SK-N-MC (cell line): ENCODE measurements at regions not wholly inside any gene's neighbourhood (a gene's known extent, or its start where the extent isn't known, plus 50 kb on each side); places are given as distances from the start of the nearest gene placed in this dataset.

ENCODE experiments used
- DNase-seq: peaks from one replicate; pipeline ENCODE4 v3.0.0-alpha.2; 2011; ENCODE audit warnings: low read depth, low spot score
- H3K27ac ChIP-seq: fragments of 200-600 bp; sonication (generic); 2 replicates; pipeline ENCODE4 v1.5.1; 2016; ENCODE audit warnings: mixed run types
- H3K36me3 ChIP-seq: fragments of 200-600 bp; sonication (generic); 2 replicates; pipeline ENCODE4 v1.6.1; 2017; ENCODE audit warnings: antibody characterized with exemption, low read length, mixed read lengths; ENCODE audit not compliant: insufficient read depth
- H3K4me3 ChIP-seq: fragments of 200-600 bp; sonication (generic); 2 replicates; pipeline ENCODE4 v1.5.1; 2016
- H3K9ac ChIP-seq: fragments of 200-600 bp; sonication (generic); 2 replicates; pipeline ENCODE4 v1.8.0; 2017; ENCODE audit warnings: mixed run types, mixed read lengths; ENCODE audit not compliant: insufficient read length
- H3K9me3 ChIP-seq: fragments of 200-600 bp; sonication (generic); 2 replicates; pipeline ENCODE4 v1.6.1; 2017; ENCODE audit warnings: low read depth, mild to moderate bottlenecking, antibody characterized with exemption, low read length, moderate library complexity, mixed read lengths
- EZH2 ChIP-seq: fragments of 200-600 bp; sonication (generic); IDR thresholded peaks from one replicate; pipeline ENCODE4 v1.6.1; 2017; ENCODE audit warnings: antibody characterized with exemption
- FOXP2 ChIP-seq: optimal IDR thresholded peaks from 2 replicates; pipeline ENCODE3; 2011; ENCODE audit warnings: mild to moderate bottlenecking, moderate library complexity; ENCODE audit not compliant: insufficient read depth; ENCODE audit errors: extremely low read length, control extremely low read depth
- POLR2AphosphoS5 ChIP-seq: IDR thresholded peaks from 2 replicates; pipeline ENCODE4 v1.6.1; 2012; ENCODE audit warnings: mild to moderate bottlenecking, low read depth, low read length, borderline replicate concordance

DNA sequence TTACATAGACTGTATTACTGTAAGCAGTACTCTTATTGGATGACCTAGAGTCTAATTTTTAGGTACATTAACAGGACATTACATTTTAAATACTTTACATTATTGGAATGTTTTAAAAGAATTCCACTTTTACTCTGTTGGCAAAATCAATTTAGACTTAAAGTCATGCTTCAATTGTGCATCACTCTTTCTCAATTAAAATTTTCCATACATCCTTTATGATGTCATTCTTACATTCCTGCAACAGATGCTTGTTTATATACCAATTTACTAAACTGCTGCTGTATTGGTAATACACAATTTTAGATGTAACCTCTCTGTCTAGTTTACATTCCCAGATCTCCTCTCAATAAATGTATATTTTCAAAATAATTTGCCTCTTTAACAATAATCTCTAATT lies 440.1 kb downstream of the ZEB2 start:
- Histone ChIP-seq H3K9me3 (no peaks in the 10 kb centered on the region), H3K9ac (no peak overlapping the region), H3K4me3 (no peak overlapping the region), H3K36me3 (no peaks in the 10 kb centered on the region), H3K27ac (peak overlapping the region; percentile 75)
- DNase-seq, result no peak
- TF ChIP-seq EZH2 (no peak), FOXP2 (no peak), POLR2AphosphoS5 (no peak)

DNA sequence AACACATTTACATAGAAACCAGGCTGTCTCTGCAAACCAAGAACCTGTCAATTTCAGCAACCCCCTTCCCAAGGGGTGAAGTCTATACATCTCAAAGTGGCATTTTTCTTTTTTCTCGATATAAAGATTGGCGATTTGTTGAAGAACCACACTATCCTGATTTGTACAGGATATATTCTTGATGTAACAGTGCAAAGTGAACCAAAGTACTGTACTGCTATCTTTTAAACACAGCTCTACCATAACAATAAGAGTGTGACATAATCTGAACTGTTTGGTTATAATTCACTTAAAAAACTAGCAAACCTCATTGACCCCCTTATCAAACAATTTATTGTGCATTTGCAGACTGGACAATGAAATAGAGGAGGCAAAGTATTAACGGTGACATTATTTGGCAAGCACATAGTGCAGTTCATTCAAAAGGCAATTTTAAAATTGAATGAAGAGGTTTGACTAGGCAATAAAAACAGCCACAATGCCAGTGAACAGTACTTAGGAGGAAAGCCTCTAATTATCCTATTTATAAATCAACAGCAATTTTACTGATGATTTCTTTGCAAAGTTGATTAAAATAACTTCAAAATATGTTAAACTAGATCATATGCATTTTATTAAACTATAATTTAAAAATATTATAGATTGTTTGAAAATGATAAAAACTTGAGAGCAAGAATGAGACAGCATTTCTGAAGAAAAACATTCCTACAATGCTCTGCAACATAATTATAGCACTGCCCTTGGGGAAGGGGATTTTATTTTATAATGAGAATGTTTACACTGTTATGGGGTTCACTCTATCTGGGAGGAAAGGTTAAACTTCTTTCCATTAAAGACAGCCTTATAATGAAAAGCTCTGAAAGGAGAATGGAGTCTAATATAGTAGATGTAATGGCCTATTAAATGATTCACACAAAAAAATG lies 440.9 kb downstream of the ZEB2 start:
- peak overlapping the region; percentile 48 for H3K4me3 ChIP-seq
- no peaks in the 10 kb centered on the region for H3K36me3 ChIP-seq
- H3K9me3 ChIP-seq, result no peaks in the 10 kb centered on the region
- no peak overlapping the region for H3K9ac ChIP-seq
- H3K27ac ChIP-seq, result peak overlapping the region; percentile 75
- no peak for DNase-seq
- TF ChIP-seq FOXP2 (no peak), EZH2 (no peak), POLR2AphosphoS5 (no peak)

- no peak for DNase-seq
- H3K9ac ChIP-seq, result peak overlapping the region; percentile 33
- H3K9me3 ChIP-seq, result no peaks in the 10 kb centered on the region
- peak overlapping the region; percentile 75 for H3K27ac ChIP-seq
- TF ChIP-seq POLR2AphosphoS5, result no peak
- TF ChIP-seq FOXP2, result no peak
- no peak for TF ChIP-seq EZH2
- H3K36me3 ChIP-seq, result no peaks in the 10 kb centered on the region
- peak overlapping the region; percentile 26; the same call in 1 of the 2 replicates for H3K4me3 ChIP-seq
These were observed 441.8 kb downstream of the ZEB2 start for GRCh38 chr2:144078106-144078505.

- Histone ChIP-seq H3K9me3 (no peaks in the 10 kb centered on the region), H3K9ac (no peak overlapping the region), H3K27ac (no peak overlapping the region), H3K36me3 (no peaks in the 10 kb centered on the region), H3K4me3 (no peak overlapping the region)
- no peak for DNase-seq
- no peak for TF ChIP-seq EZH2
- no peak for TF ChIP-seq FOXP2
- TF ChIP-seq POLR2AphosphoS5, result no peak
These were observed 445.5 kb downstream of the ZEB2 start for GRCh38 chr2:144074450-144074849.

GRCh38 chr2:144071461-144071860 lies 448.5 kb downstream of the ZEB2 start:
- no peak for TF ChIP-seq POLR2AphosphoS5
- no peak for TF ChIP-seq EZH2
- TF ChIP-seq FOXP2, result no peak
- no peak for DNase-seq
- no peak overlapping the region for H3K27ac ChIP-seq
- no peak overlapping the region for H3K4me3 ChIP-seq
- H3K36me3 ChIP-seq, result no peaks in the 10 kb centered on the region
- H3K9me3 ChIP-seq, result no peaks in the 10 kb centered on the region
- H3K9ac ChIP-seq, result no peak overlapping the region

GRCh38 chr2:144067506-144067905 lies 452.4 kb downstream of the ZEB2 start:
- DNase-seq, result no peak

GRCh38 chr2:144063602-144064001 lies 456.3 kb downstream of the ZEB2 start:
- no peak overlapping the region for H3K4me3 ChIP-seq
- no peak overlapping the region for H3K27ac ChIP-seq
- H3K9me3 ChIP-seq, result no peaks in the 10 kb centered on the region
- H3K36me3 ChIP-seq, result no peaks in the 10 kb centered on the region
- no peak overlapping the region for H3K9ac ChIP-seq
- TF ChIP-seq EZH2, result no peak
- TF ChIP-seq POLR2AphosphoS5, result no peak
- TF ChIP-seq FOXP2, result no peak
- DNase-seq, result no peak

More at GRCh38 chr2:144067506-144067905, 452.4 kb downstream of the ZEB2 start:
- Histone ChIP-seq H3K9ac (no peak overlapping the region), H3K9me3 (no peaks in the 10 kb centered on the region), H3K27ac (no peak overlapping the region), H3K4me3 (no peak overlapping the region), H3K36me3 (no peaks in the 10 kb centered on the region)
- no peak for TF ChIP-seq EZH2
- no peak for TF ChIP-seq POLR2AphosphoS5
- no peak for TF ChIP-seq FOXP2

- H3K4me3 ChIP-seq, result no peak overlapping the region
- H3K9ac ChIP-seq, result no peak overlapping the region
- H3K27ac ChIP-seq, result no peak overlapping the region
- TF ChIP-seq FOXP2 (no peak), POLR2AphosphoS5 (no peak), EZH2 (no peak)
- no peak for DNase-seq
- no peaks in the 10 kb centered on the region for H3K9me3 ChIP-seq
- no peaks in the 10 kb centered on the region for H3K36me3 ChIP-seq
These were observed 465.0 kb downstream of the ZEB2 start for GRCh38 chr2:144054911-144055310.

DNA sequence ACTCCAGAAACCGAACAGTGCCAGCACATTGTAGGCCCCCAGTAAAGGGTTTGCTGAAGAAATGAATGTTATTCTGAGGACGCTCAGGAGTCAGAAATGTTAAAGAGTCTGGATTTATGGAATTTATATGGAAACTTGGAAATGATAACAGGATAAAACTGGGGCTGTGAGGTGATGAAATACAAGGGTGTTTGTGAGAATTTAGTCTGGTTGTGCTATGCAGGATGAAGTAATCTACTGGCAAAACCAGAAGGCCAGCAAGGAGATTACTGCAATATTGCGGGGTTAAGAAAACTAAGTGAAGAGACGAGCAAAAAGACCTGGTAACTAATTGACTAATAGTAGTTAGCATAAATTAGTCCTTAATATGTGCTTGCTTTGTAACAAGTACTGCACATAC lies 467.8 kb downstream of the ZEB2 start:
- no peaks in the 10 kb centered on the region for H3K9me3 ChIP-seq
- H3K27ac ChIP-seq, result no peak overlapping the region
- no peak overlapping the region for H3K9ac ChIP-seq
- no peaks in the 10 kb centered on the region for H3K36me3 ChIP-seq
- DNase-seq, result no peak
- no peak overlapping the region for H3K4me3 ChIP-seq
- no peak for TF ChIP-seq EZH2
- TF ChIP-seq FOXP2, result no peak
- TF ChIP-seq POLR2AphosphoS5, result no peak
